ENCODE measurements at regions not wholly inside any gene's neighbourhood (a gene's known extent, or its start where the extent isn't known, plus 50 kb on each side); places are given as distances from the start of the nearest gene placed in this dataset.
"Not testable (repeated sequence)": the region's sequence is repeated elsewhere in the genome, so short reads cannot be mapped to it uniquely, and the experiment has no call there.

DNA sequence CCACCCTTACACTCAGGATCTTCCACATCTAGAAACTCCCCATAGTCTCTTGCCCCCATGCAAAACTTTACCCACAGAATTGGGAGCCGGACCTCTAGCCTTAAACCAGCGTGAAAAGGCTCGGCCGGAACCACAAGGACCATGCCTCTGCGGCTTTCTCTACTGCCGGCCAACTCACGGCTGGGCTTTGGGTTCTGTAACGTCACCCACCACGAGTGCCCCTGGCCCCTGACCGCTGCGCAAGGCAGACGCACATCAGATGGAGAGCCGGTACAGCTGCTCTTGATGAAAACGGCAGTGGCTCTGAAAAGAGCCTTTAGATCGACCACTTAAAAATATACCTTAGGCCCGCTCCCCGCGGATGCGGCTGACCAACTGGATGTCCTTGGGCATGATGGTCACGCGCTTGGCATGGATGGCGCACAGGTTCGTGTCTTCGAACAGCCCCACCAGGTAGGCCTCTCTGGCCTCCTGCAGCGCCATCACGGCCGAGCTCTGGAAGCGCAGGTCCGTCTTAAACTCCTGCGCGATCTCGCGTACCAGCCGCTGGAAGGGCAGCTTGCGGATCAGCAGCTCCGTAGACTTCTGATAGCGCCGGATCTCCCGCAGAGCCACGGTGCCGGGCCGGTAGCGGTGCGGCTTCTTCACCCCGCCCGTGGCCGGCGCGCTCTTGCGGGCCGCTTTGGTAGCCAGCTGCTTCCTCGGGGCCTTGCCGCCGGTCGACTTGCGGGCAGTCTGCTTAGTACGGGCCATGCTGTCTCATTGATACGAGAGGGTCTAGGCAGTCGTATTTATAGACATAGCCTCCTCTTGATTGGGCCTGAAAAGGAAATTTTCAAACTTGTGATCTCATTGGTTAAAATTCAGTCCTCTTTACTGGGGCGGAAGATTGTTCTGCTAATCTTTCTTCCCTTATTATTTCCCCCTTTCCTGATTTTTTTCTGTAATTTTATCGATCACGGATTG lies 66.3 kb downstream of the FAM72C start:
- ATAC-seq = peak; percentile 61
- H3K27me3 ChIP-seq; H3K27ac ChIP-seq; intact Hi-C loops (cut with DNase I); H3K4me1 ChIP-seq; H3K9me3 ChIP-seq; H3K36me3 ChIP-seq: not testable (repeated sequence)
- peak overlapping the region; percentile 45 for H3K4me3 ChIP-seq
- peak; percentile 79 for DNase-seq

DNA sequence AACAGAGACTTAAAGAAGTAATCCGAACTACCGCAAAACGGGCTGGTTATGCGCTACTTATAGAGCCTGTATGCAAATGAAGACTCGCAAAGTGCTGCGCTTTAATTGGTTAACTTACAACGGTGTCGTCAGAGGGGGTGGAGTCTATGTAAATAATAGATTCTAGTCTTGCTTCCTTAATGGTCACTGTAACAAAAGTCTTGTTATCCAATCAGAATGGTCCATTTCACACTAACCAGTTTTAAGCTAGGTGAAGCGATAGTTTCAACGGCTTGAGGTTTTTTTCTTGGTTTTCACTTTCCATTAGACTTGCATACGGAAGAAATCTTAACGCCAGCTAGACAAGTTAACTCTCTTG lies 67.2 kb downstream of the FAM72C start:
- H3K27me3 ChIP-seq; intact Hi-C loops (cut with DNase I); H3K9me3 ChIP-seq; H3K4me1 ChIP-seq; H3K36me3 ChIP-seq; DNase-seq: not testable (repeated sequence)
- Histone ChIP-seq H3K27ac (peak overlapping the region; percentile 71), H3K4me3 (peak overlapping the region; percentile 48)
- peak; percentile 95 for ATAC-seq

DNA sequence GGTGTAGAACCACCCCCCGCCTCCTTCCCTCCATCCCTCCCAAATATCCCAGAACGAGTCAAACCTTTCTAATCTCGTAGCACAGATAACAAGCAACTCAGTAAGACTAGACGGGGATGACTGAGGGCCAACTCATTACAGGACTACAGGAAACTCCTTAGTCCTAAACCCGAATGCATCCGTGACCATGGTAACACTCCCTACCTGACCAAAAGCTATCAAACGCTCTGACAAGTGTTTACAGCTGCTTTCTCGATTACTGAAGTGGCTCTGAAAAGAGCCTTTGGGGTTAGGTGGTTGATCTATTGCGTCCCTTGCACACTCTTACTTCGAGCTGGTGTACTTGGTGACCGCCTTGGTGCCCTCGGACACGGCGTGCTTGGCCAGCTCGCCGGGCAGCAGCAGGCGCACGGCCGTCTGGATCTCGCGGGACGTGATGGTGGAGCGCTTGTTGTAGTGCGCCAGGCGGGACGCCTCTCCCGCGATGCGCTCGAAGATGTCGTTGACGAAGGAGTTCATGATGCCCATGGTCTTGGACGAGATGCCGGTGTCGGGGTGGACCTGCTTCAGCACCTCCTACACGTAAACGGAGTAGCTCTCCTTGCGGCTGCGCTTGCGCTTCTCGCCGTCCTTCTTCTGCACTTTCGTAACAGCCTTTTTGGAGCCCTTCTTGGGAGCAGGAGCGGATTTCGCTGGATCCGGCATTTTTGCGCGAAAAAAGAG lies 67.7 kb downstream of the FAM72C start:
- peak; percentile 58 for ATAC-seq
- H3K27me3 ChIP-seq; H3K9me3 ChIP-seq; H3K4me1 ChIP-seq; intact Hi-C loops (cut with DNase I); H3K36me3 ChIP-seq: not testable (repeated sequence)
- DNase-seq = peak; percentile 75
- peak overlapping the region; percentile 71 for H3K27ac ChIP-seq
- H3K4me3 ChIP-seq = peak overlapping the region; percentile 48

DNA sequence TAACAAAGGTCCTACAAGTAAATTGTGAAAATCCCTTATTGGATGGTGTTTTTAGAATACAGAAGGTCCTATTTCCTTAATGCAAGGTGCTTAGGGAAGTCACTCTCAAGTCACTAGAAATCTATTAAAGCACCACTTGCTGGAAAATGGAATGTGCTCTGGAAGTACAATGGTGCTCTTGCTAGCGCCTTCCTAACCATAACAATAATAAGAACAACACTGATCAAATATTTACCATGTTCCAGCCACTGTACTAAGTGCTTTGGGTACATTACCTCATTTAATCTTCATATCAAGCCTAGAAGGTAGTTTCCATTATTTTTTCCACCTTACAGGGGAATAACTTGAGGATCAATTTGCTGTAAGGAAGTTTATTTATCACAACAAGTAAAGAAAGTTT lies 75.4 kb downstream of the FAM72C start:
- ATAC-seq = peak; percentile 94
- H3K4me3 ChIP-seq; H3K36me3 ChIP-seq; H3K27ac ChIP-seq; H3K9me3 ChIP-seq; H3K4me1 ChIP-seq; DNase-seq; H3K27me3 ChIP-seq; intact Hi-C loops (cut with DNase I): not testable (repeated sequence)

DNA sequence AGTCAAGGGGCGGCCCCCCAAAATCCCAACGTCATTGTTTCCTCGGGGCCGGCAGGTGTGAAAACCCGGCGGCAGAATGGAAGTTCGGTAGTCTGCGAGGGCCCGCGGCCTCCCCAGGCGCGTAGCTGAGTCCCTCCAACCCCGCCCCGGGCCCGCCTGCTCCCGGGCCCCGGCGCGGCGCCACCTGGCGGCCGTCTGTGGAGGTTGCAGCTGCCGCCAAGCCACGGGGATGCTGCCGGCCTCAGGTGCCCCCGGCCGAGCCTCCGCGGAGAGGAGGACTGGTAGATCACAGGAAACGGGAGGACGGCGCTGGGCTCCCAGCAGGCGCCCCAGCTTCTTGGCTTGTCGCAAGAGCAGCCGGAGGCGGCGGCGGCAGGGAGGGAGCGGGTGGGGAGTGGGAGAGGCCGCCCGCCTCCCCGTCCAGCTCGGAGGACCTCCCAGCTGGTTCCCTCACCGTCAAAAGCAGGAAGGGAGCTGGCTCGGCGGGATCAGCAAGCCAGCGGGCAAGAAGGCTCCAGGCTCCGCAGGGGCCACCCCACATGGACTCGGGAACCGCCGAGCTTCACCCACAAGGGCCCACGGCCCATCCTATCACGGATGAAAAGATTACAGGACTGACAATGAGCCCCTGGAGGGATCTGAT lies 86.7 kb downstream of the FAM72C start:
- H3K36me3 ChIP-seq; intact Hi-C loops (cut with DNase I); H3K27me3 ChIP-seq; H3K4me1 ChIP-seq; H3K27ac ChIP-seq; H3K9me3 ChIP-seq; H3K4me3 ChIP-seq: not testable (repeated sequence)
- ATAC-seq = peak; percentile 96
- DNase-seq = peak; percentile 87

DNA sequence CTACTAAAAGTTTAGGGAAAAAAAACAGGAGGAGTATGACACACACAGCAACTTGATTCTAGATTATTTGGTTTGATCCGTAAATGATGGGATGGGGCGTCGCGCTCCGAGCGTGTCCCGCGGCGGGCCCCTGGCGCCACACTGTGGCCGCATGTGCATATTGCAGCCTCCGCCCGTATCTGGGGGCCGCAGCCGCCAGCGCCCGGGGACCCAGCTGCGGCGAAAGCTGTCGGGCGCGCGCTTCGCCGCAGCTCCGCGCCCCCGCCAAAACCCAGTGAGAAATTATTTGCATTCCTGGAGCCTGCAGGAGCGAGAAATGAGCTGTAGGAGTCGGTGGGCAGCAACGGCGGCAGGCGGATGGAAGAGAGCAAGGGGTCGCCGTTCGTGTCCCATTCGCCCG lies 87.3 kb downstream of the FAM72C start:
- H3K4me1 ChIP-seq; intact Hi-C loops (cut with DNase I); H3K27me3 ChIP-seq; H3K9me3 ChIP-seq; H3K4me3 ChIP-seq; H3K27ac ChIP-seq; H3K36me3 ChIP-seq: not testable (repeated sequence)
- TF ChIP-seq, protein P1, sequence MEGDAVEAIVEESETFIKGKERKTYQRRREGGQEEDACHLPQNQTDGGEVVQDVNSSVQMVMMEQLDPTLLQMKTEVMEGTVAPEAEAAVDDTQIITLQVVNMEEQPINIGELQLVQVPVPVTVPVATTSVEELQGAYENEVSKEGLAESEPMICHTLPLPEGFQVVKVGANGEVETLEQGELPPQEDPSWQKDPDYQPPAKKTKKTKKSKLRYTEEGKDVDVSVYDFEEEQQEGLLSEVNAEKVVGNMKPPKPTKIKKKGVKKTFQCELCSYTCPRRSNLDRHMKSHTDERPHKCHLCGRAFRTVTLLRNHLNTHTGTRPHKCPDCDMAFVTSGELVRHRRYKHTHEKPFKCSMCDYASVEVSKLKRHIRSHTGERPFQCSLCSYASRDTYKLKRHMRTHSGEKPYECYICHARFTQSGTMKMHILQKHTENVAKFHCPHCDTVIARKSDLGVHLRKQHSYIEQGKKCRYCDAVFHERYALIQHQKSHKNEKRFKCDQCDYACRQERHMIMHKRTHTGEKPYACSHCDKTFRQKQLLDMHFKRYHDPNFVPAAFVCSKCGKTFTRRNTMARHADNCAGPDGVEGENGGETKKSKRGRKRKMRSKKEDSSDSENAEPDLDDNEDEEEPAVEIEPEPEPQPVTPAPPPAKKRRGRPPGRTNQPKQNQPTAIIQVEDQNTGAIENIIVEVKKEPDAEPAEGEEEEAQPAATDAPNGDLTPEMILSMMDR (IDR thresholded peaks at IDR 0.05) = peak; percentile 55
- peak; percentile 69 for DNase-seq
- ATAC-seq = peak; percentile 91

DNA sequence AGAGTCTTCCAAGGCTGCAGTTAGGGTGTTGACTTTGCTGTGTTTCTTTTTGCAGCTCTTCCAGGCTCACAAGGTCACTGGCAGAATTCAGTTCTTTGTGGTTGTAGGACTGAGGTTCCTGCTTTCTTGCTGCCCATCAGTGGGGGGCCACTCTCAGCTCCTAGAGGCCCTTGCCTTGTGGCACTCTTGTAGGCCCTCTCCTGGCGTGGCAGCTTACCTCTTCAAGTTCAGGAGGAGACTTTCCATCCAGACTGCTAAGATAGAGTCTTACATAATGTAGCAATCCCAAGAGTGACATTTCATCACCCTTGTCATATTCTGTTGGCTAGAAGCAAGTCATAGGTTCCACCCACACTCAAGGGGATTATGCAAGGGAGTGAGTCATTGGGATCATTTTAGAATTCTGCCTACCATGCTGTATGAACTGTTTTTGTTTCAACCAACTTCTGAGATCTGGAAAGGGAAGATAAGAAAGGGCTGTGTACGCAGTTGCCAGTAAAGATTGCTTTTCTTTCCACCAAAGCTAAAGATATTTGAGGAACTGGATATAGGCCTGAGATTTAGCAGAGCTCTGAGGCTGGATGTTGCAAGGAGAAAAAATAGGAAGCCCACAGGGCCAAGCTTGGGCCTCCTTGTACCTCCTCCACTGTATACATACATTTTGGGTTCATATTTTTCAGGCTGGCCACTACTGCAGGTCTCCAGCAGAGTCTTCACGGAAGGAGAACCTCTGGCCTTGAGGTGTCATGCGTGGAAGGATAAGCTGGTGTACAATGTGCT lies 91.8 kb downstream of the FAM72C start:
- peak; percentile 74 for ATAC-seq
- H3K4me3 ChIP-seq; H3K4me1 ChIP-seq; H3K36me3 ChIP-seq; intact Hi-C loops (cut with DNase I); DNase-seq; H3K9me3 ChIP-seq; H3K27ac ChIP-seq; H3K27me3 ChIP-seq: not testable (repeated sequence)

DNA sequence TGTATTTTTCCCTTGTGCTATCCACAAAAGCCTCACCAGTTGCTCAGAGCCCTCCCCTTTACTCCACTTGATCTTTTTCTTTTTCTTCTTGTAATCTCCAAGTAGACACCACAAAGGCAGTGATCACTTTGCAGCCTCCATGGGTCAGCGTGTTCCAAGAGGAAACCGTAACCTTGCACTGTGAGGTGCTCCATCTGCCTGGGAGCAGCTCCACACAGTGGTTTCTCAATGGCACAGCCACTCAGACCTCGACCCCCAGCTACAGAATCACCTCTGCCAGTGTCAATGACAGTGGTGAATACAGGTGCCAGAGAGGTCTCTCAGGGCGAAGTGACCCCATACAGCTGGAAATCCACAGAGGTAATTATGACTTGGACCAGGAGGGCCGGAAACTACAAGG lies 95.8 kb downstream of the FAM72C start:
- peak; percentile 36 for ATAC-seq

DNA sequence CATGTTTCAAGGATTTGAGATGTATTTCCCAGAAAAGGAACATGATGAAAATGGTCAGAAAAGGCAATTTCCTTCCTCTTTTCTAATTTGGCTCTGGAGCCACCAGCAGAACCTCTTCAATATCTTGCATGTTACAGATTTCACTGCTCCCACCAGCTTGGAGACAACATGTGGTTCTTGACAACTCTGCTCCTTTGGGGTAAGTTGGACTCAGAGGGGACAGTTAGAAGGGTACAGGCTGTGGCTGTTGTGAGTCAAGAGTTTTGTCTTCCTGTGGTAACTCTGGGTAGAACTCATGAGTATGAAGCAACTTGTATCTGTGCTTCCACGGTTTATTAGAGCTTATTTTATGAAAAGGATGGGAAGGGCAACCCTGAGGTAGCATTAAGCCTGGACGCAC lies 97.2 kb downstream of the FAM72C start:
- H3K27me3 ChIP-seq; H3K4me1 ChIP-seq; H3K9me3 ChIP-seq; H3K27ac ChIP-seq; H3K36me3 ChIP-seq; H3K4me3 ChIP-seq; intact Hi-C loops (cut with DNase I); DNase-seq: not testable (repeated sequence)
- peak; percentile 78 for ATAC-seq

More for the DNA sequence above, 95.8 kb downstream of the FAM72C start:
- H3K4me1 ChIP-seq; H3K9me3 ChIP-seq; H3K27ac ChIP-seq; DNase-seq; H3K4me3 ChIP-seq; H3K27me3 ChIP-seq; H3K36me3 ChIP-seq; intact Hi-C loops (cut with DNase I): not testable (repeated sequence)

DNA sequence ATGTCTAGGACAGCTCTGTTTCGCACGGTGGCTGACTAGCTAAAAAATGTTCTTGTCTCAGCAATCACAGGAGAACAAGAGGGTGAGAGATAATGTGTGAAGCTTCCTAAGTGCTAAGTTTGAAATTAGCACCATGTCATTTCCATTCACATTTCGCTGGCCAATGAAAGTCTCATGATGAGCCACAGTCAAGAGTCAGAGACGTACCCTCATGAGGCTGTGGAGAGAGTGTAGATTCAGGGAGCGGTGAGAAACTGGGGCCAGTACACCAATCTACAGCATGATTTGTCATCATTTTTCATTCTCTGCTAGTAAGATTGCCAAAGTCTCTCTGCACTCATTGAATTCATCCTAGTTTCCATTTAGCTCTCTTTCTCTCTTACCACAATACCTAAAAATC lies 98.1 kb downstream of the FAM72C start:
- H3K27ac ChIP-seq; DNase-seq; ATAC-seq; H3K36me3 ChIP-seq; intact Hi-C loops (cut with DNase I); H3K4me1 ChIP-seq; H3K4me3 ChIP-seq; H3K27me3 ChIP-seq; H3K9me3 ChIP-seq: not testable (repeated sequence)

DNA sequence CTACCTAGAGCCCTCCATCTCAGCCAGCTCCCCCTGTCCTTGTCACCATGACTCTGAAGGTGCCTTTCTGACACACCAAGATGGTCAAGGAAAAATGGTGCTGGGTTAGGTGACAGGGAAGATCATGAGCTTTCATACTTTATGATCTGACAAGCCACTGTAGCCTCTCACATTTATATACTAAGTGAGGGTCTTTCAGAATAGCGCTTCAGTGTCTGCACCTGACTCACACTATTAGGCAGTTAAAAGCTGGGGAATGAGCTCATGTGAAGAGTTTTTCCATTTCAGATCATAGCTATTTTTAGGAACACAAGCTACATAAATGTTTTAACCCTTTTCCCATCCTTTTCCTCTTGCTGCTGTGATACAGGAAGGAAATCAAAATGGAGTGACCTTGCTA lies 101.4 kb downstream of the FAM72C start:
- H3K27me3 ChIP-seq; intact Hi-C loops (cut with DNase I); H3K4me1 ChIP-seq; H3K9me3 ChIP-seq; H3K27ac ChIP-seq; ATAC-seq; DNase-seq; H3K4me3 ChIP-seq; H3K36me3 ChIP-seq: not testable (repeated sequence)

DNA sequence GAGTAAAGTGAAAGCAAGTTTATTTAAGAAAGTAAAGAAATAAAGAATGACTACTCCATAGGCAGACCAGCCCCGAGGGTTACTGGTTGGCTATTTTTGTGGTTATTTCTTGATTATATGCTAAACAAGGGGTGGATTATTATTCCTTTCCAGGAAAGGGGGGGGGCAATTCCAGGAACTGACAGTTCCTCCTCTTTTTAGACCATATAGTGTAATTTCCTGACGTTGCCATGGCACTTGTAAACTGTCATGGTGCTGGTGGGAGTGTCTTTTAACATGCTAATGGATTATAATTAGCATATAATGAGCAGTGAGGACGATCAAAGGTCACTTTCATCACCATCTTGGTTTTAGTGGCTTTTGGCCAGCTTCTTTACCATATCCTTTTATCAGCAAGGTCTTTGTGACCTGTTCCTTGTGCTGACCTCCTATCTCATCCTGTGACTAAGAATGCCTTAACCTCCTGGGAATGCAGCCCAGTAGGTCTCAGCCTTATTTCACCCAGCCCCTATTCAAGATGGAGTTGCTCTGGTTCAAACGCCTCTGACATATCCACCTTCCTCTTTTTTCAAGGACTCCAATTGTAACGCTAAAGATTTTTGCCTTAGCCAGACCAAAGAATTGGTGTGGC lies 104.1 kb downstream of the FAM72C start:
- H3K27ac ChIP-seq; DNase-seq; H3K27me3 ChIP-seq; H3K4me3 ChIP-seq; H3K4me1 ChIP-seq; ATAC-seq; H3K9me3 ChIP-seq; H3K36me3 ChIP-seq; intact Hi-C loops (cut with DNase I): not testable (repeated sequence)

Measured in upper lobe of right lung (tissue), 1 donor.